DND-41 (cell line): ENCODE measurements at regions not wholly inside any gene's neighbourhood (a gene's known extent, or its start where the extent isn't known, plus 50 kb on each side); places are given as distances from the start of the nearest gene placed in this dataset.

Source experiments
- ATAC-seq: fragments of 200-7000 bp; cut with Tn5 transposase; 3 replicates; pipeline ENCODE4 v1.9.1; 2021; ENCODE audit warnings: low read depth; ENCODE audit not compliant: insufficient read depth
- DNase-seq: peaks from one replicate; pipeline ENCODE4 v3.0.0-alpha.2; 2020
- H2AFZ ChIP-seq: 2 replicates; pipeline ENCODE4 v1.6.0; 2012; ENCODE audit warnings: low read depth, low read length
- H3K27ac ChIP-seq: 2 replicates; pipeline ENCODE4 v1.5.1; 2012; ENCODE audit warnings: low read length, inconsistent platforms
- H3K27me3 ChIP-seq: fragments of 200-600 bp; sonication (generic); 2 replicates; pipeline ENCODE4 v1.6.0; 2012; ENCODE audit warnings: low read length, mild to moderate bottlenecking, inconsistent platforms; ENCODE audit not compliant: insufficient read depth, poor library complexity
- H3K36me3 ChIP-seq: 2 replicates; pipeline ENCODE4 v1.5.1; 2012; ENCODE audit warnings: low read length, inconsistent platforms; ENCODE audit not compliant: insufficient read depth
- H3K4me1 ChIP-seq: 2 replicates; pipeline ENCODE4 v1.5.1; 2012; ENCODE audit warnings: mild to moderate bottlenecking, low read length; ENCODE audit not compliant: insufficient read depth
- H3K4me2 ChIP-seq: 2 replicates; pipeline ENCODE4 v1.6.0; 2012; ENCODE audit warnings: mild to moderate bottlenecking, moderate library complexity, low read length, inconsistent platforms; ENCODE audit not compliant: insufficient read depth
- H3K4me3 ChIP-seq, 2 experiments: fragments of 200-600 bp in 1 of 2; shearing (Covaris generic) in 1 of 2; 2 replicates each; pipeline ENCODE4 v1.5.1; 2012 to 2016; ENCODE audit warnings: inconsistent platforms in 2 of 2, low read length in 2 of 2, mild to moderate bottlenecking in 2 of 2, low read depth in 1 of 2, moderate library complexity in 1 of 2
- H3K79me2 ChIP-seq: 2 replicates; pipeline ENCODE4 v1.6.0; 2012; ENCODE audit warnings: low read length, inconsistent platforms; ENCODE audit not compliant: insufficient read depth
- H3K9ac ChIP-seq: 2 replicates; pipeline ENCODE4 v1.6.0; 2012; ENCODE audit warnings: low read depth, mild to moderate bottlenecking, inconsistent platforms, low read length, moderate library complexity
- H3K9me3 ChIP-seq: 2 replicates; pipeline ENCODE4 v1.5.1; 2012; ENCODE audit warnings: low read length, moderate library complexity, mild to moderate bottlenecking, inconsistent platforms; ENCODE audit not compliant: insufficient read depth, severe bottlenecking
- H4K20me1 ChIP-seq: 2 replicates; pipeline ENCODE4 v1.6.0; 2012; ENCODE audit warnings: low read length; ENCODE audit not compliant: insufficient read depth
- EZH2 ChIP-seq: IDR thresholded peaks from 3 replicates; pipeline ENCODE4 v1.6.1; 2012; ENCODE audit warnings: borderline replicate concordance, low read depth, mild to moderate bottlenecking, moderate library complexity, low read length, inconsistent platforms; ENCODE audit not compliant: severe bottlenecking
- TF ChIP-seq, protein P1 (sequence below): IDR thresholded peaks from 2 replicates; pipeline ENCODE4 v1.5.1; 2012; ENCODE audit warnings: borderline replicate concordance, low read length, moderate library complexity, mild to moderate bottlenecking; ENCODE audit not compliant: poor library complexity, severe bottlenecking; ENCODE audit errors: extremely low read depth

DNA sequence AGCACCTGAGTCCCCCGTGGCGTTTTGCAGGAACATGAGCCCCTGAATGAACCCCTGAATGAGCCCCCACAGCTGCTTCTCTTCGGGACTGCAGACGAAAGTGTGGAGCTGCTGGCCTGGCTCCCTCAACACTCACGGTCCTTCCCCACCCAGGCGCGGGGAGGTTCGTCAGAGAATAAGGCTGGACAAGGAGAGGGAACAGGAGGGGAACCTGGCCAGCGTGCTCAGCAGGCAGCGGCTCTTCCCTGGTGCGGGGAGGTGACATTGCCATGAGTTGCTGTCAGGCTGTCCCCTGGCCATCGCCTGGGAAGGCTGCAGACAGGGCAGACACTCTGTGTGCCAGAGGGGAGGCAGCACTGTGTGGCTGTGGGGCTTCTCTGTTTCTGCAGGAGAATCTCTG lies 80.9 kb upstream of the SHH start:
- ATAC-seq (no peak), DNase-seq (no peak)
- Histone ChIP-seq H3K27ac (no peak overlapping the region), H3K9ac (no peak overlapping the region), H3K79me2 (no peaks in the 10 kb centered on the region), H3K36me3 (no peaks in the 10 kb centered on the region), H2AFZ (no peak overlapping the region), H3K4me3 (no peak overlapping the region), H3K9me3 (peaks cover 2% of the 10 kb centered on the region), H3K4me1 (no peaks in the 10 kb centered on the region), H4K20me1 (no peaks in the 10 kb centered on the region), H3K4me2 (no peak overlapping the region), H3K27me3 (peaks cover 4% of the 10 kb centered on the region)
- TF ChIP-seq, protein P1, sequence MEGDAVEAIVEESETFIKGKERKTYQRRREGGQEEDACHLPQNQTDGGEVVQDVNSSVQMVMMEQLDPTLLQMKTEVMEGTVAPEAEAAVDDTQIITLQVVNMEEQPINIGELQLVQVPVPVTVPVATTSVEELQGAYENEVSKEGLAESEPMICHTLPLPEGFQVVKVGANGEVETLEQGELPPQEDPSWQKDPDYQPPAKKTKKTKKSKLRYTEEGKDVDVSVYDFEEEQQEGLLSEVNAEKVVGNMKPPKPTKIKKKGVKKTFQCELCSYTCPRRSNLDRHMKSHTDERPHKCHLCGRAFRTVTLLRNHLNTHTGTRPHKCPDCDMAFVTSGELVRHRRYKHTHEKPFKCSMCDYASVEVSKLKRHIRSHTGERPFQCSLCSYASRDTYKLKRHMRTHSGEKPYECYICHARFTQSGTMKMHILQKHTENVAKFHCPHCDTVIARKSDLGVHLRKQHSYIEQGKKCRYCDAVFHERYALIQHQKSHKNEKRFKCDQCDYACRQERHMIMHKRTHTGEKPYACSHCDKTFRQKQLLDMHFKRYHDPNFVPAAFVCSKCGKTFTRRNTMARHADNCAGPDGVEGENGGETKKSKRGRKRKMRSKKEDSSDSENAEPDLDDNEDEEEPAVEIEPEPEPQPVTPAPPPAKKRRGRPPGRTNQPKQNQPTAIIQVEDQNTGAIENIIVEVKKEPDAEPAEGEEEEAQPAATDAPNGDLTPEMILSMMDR: no peak
- no peak for TF ChIP-seq EZH2

DNA sequence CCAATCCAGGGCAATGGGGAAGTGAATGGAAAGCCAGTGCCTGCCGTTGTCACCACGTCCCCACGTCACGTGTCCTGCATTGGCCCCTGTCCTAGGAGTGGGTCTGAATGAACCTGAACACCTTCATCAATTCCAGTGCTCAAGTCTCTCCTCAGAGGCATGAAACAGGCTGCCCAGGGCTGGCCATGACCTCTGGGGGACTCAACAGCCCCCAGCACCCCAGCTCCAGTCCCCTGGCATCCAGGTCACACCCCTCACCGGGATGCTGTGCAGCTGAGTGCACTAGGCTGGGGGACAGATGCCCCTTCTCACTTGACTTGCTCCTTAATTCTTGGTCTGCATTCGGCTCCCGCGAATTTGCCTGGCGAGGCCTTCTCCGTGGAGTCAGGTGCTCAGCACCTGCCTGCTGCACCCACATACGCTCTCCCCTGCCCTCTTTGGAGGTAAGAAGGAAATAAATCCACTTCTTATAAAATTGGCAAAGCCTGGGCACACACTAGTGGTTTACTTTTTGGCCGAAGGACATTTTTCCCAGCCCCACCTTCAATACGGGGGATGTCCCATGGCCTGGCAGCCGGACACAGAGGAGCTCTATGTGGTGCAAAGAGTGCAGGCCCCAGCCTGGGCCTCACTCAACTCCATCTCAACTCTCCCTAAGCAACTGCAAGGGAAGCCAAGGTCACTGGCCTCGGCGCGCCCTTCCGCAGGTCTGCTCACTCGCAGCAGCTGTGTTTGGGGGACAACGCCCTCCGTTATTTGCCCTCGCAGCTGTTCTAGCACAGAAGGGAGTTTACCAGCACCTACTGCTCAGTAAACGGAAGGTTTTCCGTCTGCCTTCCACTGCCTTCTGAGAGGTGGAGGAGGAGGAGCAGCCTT lies 77.6 kb upstream of the SHH start:
- no peak for DNase-seq
- no peaks in the 10 kb centered on the region for H3K79me2 ChIP-seq
- H4K20me1 ChIP-seq: no peaks in the 10 kb centered on the region
- no peak overlapping the region for H3K9ac ChIP-seq
- no peak overlapping the region for H3K4me2 ChIP-seq
- no peak for TF ChIP-seq EZH2
- TF ChIP-seq, protein P1: no peak
- H3K4me3 ChIP-seq: no peak overlapping the region
- H2AFZ ChIP-seq: no peak overlapping the region
- no peaks in the 10 kb centered on the region for H3K4me1 ChIP-seq
- no peak for ATAC-seq
- H3K36me3 ChIP-seq: no peaks in the 10 kb centered on the region
- peaks cover 2% of the 10 kb centered on the region for H3K9me3 ChIP-seq
- no peaks in the 10 kb centered on the region for H3K27me3 ChIP-seq
- no peak overlapping the region for H3K27ac ChIP-seq

DNA sequence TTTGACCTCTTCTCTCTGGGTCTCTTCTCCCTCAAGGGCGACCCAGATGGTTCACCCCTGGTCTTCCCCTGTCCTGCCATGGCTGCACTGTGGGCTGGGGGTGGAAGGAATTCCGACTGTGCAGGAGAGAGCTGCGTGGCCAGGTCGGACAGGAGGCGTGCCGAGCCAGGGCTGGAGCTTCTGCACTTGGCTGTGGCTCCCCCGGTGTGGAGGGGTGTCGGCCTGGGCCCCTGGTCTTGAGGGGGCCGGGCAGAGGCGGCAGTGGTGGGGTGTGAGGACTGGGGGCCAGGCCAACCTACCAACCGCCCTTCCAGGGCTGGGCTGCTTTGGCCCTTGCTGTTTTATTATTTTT lies 74.9 kb upstream of the SHH start:
- Histone ChIP-seq H3K27ac (no peak overlapping the region), H3K27me3 (no peaks in the 10 kb centered on the region)

More for the DNA sequence above, 74.9 kb upstream of the SHH start:
- Histone ChIP-seq H3K9ac (no peak overlapping the region), H3K4me3 (no peak overlapping the region), H3K4me2 (no peak overlapping the region), H3K36me3 (no peaks in the 10 kb centered on the region), H3K4me1 (no peaks in the 10 kb centered on the region), H3K9me3 (peaks cover 2% of the 10 kb centered on the region), H3K79me2 (no peaks in the 10 kb centered on the region), H4K20me1 (no peaks in the 10 kb centered on the region), H2AFZ (no peak overlapping the region)
- ATAC-seq (no peak), DNase-seq (no peak)
- TF ChIP-seq, protein P1: no peak
- TF ChIP-seq EZH2: no peak
